OCI-LY1 (cell line): ENCODE measurements at regions not wholly inside any gene's neighbourhood (a gene's known extent, or its start where the extent isn't known, plus 50 kb on each side); places are given as distances from the start of the nearest gene placed in this dataset.

Experiments
- H2AFZ ChIP-seq: fragments of 200-600 bp; sonication (generic), shearing (Covaris generic); 2 replicates; pipeline ENCODE4 v1.6.0; 2014; ENCODE audit warnings: antibody characterized with exemption, mild to moderate bottlenecking, low read length
- H3F3A ChIP-seq: fragments of 200-600 bp; sonication (generic), shearing (Covaris generic); 2 replicates; pipeline ENCODE4 v1.6.0; 2014; ENCODE audit warnings: mild to moderate bottlenecking, antibody characterized with exemption, low read length, moderate library complexity; ENCODE audit not compliant: insufficient read depth
- H3K27ac ChIP-seq: fragments of 200-600 bp; sonication (generic); 2 replicates; pipeline ENCODE4 v1.5.1; 2014; ENCODE audit warnings: low read length, mixed run types, mild to moderate bottlenecking, low read depth; ENCODE audit not compliant: poor library complexity, severe bottlenecking
- H3K27me3 ChIP-seq: fragments of 200-600 bp; sonication (generic); 2 replicates; pipeline ENCODE4 v1.6.0; 2014; ENCODE audit warnings: antibody characterized with exemption, mild to moderate bottlenecking, low read length, moderate library complexity; ENCODE audit not compliant: insufficient read depth
- H3K36me3 ChIP-seq: fragments of 200-600 bp; sonication (generic); 2 replicates; pipeline ENCODE4 v1.6.1; 2014; ENCODE audit warnings: mild to moderate bottlenecking, antibody characterized with exemption, low read length, moderate library complexity, mixed read lengths; ENCODE audit not compliant: insufficient read depth
- H3K4me1 ChIP-seq: fragments of 200-600 bp; sonication (generic); 2 replicates; pipeline ENCODE4 v1.5.1; 2014; ENCODE audit warnings: mild to moderate bottlenecking, low read length, moderate library complexity; ENCODE audit not compliant: insufficient read depth, severe bottlenecking
- H3K4me2 ChIP-seq: fragments of 200-600 bp; sonication (generic), shearing (Covaris generic); 2 replicates; pipeline ENCODE4 v1.6.1; 2014; ENCODE audit warnings: low read length
- H3K4me3 ChIP-seq: fragments of 200-600 bp; sonication (generic); 2 replicates; pipeline ENCODE4 v1.5.1; 2014; ENCODE audit warnings: low read length, low read depth, mild to moderate bottlenecking, mixed read lengths; ENCODE audit not compliant: poor library complexity, severe bottlenecking
- H3K79me2 ChIP-seq: fragments of 200-600 bp; shearing (Covaris generic); 2 replicates; pipeline ENCODE4 v1.6.1; 2016; ENCODE audit warnings: mixed run types, low read length, mixed read lengths; ENCODE audit not compliant: insufficient read depth
- H3K9ac ChIP-seq: fragments of 200-600 bp; sonication (generic), shearing (Covaris generic); 2 replicates; pipeline ENCODE4 v1.6.1; 2014; ENCODE audit warnings: mild to moderate bottlenecking, low read length, mixed read lengths
- H3K9me2 ChIP-seq: fragments of 200-600 bp; sonication (generic), shearing (Covaris generic); 2 replicates; pipeline ENCODE4 v1.6.1; 2014; ENCODE audit warnings: low read depth, mild to moderate bottlenecking, low read length, mixed read lengths
- H3K9me3 ChIP-seq: fragments of 200-600 bp; shearing (Covaris generic); 2 replicates; pipeline ENCODE4 v1.6.1; 2014; ENCODE audit warnings: low read length, mixed read lengths
- H4K20me1 ChIP-seq: fragments of 200-600 bp; sonication (generic), shearing (Covaris generic); 2 replicates; pipeline ENCODE4 v1.6.0; 2016; ENCODE audit warnings: mild to moderate bottlenecking, low read length; ENCODE audit not compliant: insufficient read depth
- EZH2 ChIP-seq: fragments of 200-600 bp; sonication (generic), shearing (Covaris generic); IDR thresholded peaks from 2 replicates; pipeline ENCODE4 v1.8.0; 2017; ENCODE audit warnings: borderline replicate concordance, mixed run types, mild to moderate bottlenecking, antibody characterized with exemption, low read length, moderate library complexity, mixed read lengths
- TF ChIP-seq, protein P1 (sequence below): fragments of 200-600 bp; sonication (generic), shearing (Covaris generic); IDR thresholded peaks from 2 replicates; pipeline ENCODE4 v1.5.1; 2017; ENCODE audit warnings: mild to moderate bottlenecking, antibody characterized with exemption, low read length, moderate library complexity, mixed read lengths

- Histone ChIP-seq H3K9me3 (no peaks in the 10 kb centered on the region), H3K9ac (no peak overlapping the region), H3K4me3 (no peak overlapping the region), H3K36me3 (no peaks in the 10 kb centered on the region), H3K27ac (no peak overlapping the region), H3K9me2 (no peaks in the 10 kb centered on the region; the same call in 1 of the 2 replicates), H4K20me1 (no peaks in the 10 kb centered on the region), H2AFZ (no peak overlapping the region), H3F3A (no peaks in the 10 kb centered on the region), H3K27me3 (no peaks in the 10 kb centered on the region), H3K4me2 (no peak overlapping the region), H3K79me2 (no peaks in the 10 kb centered on the region), H3K4me1 (no peaks in the 10 kb centered on the region)
- TF ChIP-seq EZH2 = no peak
- TF ChIP-seq, protein P1, sequence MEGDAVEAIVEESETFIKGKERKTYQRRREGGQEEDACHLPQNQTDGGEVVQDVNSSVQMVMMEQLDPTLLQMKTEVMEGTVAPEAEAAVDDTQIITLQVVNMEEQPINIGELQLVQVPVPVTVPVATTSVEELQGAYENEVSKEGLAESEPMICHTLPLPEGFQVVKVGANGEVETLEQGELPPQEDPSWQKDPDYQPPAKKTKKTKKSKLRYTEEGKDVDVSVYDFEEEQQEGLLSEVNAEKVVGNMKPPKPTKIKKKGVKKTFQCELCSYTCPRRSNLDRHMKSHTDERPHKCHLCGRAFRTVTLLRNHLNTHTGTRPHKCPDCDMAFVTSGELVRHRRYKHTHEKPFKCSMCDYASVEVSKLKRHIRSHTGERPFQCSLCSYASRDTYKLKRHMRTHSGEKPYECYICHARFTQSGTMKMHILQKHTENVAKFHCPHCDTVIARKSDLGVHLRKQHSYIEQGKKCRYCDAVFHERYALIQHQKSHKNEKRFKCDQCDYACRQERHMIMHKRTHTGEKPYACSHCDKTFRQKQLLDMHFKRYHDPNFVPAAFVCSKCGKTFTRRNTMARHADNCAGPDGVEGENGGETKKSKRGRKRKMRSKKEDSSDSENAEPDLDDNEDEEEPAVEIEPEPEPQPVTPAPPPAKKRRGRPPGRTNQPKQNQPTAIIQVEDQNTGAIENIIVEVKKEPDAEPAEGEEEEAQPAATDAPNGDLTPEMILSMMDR = no peak
Observed at GRCh38 chr2:65628156-65628555, 195.8 kb upstream of the SPRED2 start.

DNA sequence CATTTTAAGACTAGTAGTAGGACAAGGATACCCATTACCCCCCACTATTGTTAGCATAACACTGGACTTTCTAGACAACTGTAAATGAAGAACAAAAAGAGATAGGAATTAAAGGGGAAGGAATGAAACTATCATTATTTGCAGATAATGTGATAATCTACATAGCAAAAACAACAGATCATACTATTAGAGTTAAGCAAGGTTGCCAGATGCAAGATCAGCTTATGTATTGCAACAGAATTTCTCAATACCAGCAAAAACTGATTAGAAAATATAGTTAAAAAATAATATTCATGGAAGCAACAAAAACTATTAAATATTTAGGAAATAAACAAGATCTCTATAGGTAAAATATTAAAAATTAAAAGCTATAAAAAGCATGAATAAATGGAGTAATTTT, 194.4 kb upstream of the SPRED2 start:
- TF ChIP-seq, protein P1 = no peak
- no peak for TF ChIP-seq EZH2
- Histone ChIP-seq H3K27ac (no peak overlapping the region), H3K4me3 (no peak overlapping the region)

DNA sequence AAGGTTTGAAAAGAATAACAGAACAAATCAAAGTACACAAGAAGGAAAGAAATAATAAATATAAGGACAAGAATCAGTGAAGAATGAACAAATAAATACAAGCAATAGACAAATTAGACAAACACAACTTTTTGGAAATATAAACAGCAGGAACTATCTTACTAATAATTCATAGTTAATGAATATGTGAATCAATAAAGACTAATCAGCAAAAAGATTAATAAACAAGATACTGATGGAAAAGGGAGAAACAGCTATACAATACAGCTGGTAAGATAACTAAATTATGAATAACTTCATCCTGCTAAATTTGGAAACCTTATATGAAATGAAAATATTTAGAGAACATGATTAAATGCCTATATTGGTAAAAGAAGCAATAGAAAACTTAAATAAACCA, 193.6 kb upstream of the SPRED2 start:
- H3K27ac ChIP-seq = no peak overlapping the region
- H3K9me3 ChIP-seq = no peaks in the 10 kb centered on the region
- no peaks in the 10 kb centered on the region for H4K20me1 ChIP-seq
- H3K4me1 ChIP-seq = no peaks in the 10 kb centered on the region
- no peaks in the 10 kb centered on the region for H3F3A ChIP-seq
- no peaks in the 10 kb centered on the region; the same call in 1 of the 2 replicates for H3K9me2 ChIP-seq
- TF ChIP-seq, protein P1 = no peak
- TF ChIP-seq EZH2 = no peak
- H2AFZ ChIP-seq = no peak overlapping the region
- no peaks in the 10 kb centered on the region for H3K36me3 ChIP-seq
- H3K9ac ChIP-seq = no peak overlapping the region
- no peaks in the 10 kb centered on the region for H3K79me2 ChIP-seq
- no peak overlapping the region for H3K4me2 ChIP-seq
- H3K4me3 ChIP-seq = no peak overlapping the region
- H3K27me3 ChIP-seq = no peaks in the 10 kb centered on the region

More for the DNA sequence above, 194.4 kb upstream of the SPRED2 start:
- Histone ChIP-seq H4K20me1 (no peaks in the 10 kb centered on the region), H3K9me2 (no peaks in the 10 kb centered on the region; the same call in 1 of the 2 replicates), H2AFZ (no peak overlapping the region), H3K9me3 (no peaks in the 10 kb centered on the region), H3K4me2 (no peak overlapping the region), H3K79me2 (no peaks in the 10 kb centered on the region), H3F3A (no peaks in the 10 kb centered on the region), H3K4me1 (no peaks in the 10 kb centered on the region), H3K36me3 (no peaks in the 10 kb centered on the region), H3K27me3 (no peaks in the 10 kb centered on the region), H3K9ac (no peak overlapping the region)
